PC-3 (cell line): ENCODE measurements at regions not wholly inside any gene's neighbourhood (a gene's known extent, or its start where the extent isn't known, plus 50 kb on each side); places are given as distances from the start of the nearest gene placed in this dataset.

Source experiments
- EZH2 ChIP-seq: fragments of 300-600 bp; sonication (generic); IDR thresholded peaks from one replicate; pipeline ENCODE4 v1.6.1; 2017; ENCODE audit warnings: antibody characterized with exemption, mild to moderate bottlenecking, low read length; ENCODE audit not compliant: unreplicated experiment
- EZH2phosphoT487 ChIP-seq: fragments of 300-600 bp; sonication (generic); IDR thresholded peaks from 2 replicates; pipeline ENCODE4 v1.6.1; 2018; ENCODE audit warnings: mild to moderate bottlenecking, antibody characterized with exemption, low read length, borderline replicate concordance
- TF ChIP-seq, protein P1 (sequence below): fragments of 300-600 bp; sonication (generic); conservative IDR thresholded peaks from 2 replicates; pipeline ENCODE4 v1.5.1; 2017; ENCODE audit warnings: antibody characterized with exemption, low read depth, mild to moderate bottlenecking, low read length

DNA sequence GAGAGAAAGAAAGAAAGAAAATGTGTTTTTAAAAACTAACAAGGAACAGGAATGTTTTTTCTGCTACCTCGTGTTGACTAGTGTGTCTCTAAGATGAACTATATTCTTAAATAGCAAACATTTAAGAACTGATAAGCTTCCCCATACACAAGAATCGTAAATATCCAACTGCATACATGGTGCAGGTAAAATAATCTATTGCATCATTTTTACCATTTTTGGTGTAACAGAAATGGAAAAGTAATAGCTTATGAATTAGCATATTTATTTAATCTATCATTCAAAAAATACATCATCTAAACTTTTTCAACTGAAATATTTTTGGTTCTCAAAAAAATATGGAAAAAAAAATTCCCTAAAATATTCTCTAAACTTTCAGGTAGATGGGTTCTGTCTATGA, 59.7 kb upstream of the RAD23B start:
- TF ChIP-seq, protein P1, sequence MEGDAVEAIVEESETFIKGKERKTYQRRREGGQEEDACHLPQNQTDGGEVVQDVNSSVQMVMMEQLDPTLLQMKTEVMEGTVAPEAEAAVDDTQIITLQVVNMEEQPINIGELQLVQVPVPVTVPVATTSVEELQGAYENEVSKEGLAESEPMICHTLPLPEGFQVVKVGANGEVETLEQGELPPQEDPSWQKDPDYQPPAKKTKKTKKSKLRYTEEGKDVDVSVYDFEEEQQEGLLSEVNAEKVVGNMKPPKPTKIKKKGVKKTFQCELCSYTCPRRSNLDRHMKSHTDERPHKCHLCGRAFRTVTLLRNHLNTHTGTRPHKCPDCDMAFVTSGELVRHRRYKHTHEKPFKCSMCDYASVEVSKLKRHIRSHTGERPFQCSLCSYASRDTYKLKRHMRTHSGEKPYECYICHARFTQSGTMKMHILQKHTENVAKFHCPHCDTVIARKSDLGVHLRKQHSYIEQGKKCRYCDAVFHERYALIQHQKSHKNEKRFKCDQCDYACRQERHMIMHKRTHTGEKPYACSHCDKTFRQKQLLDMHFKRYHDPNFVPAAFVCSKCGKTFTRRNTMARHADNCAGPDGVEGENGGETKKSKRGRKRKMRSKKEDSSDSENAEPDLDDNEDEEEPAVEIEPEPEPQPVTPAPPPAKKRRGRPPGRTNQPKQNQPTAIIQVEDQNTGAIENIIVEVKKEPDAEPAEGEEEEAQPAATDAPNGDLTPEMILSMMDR = no peak
- TF ChIP-seq EZH2 (no peak), EZH2phosphoT487 (no peak)
